PC-9 (cell line): ENCODE measurements at regions not wholly inside any gene's neighbourhood (a gene's known extent, or its start where the extent isn't known, plus 50 kb on each side); places are given as distances from the start of the nearest gene placed in this dataset.

Experiments used
- BruUV-seq: library from RNA; stranded (reverse); fragments of 400-500 nt; replicated peaks from 2 replicates; lab custom pipeline; 2021; lab: Mats Ljungman, UMichigan
- CTCF ChIA-PET: fragments of 300-600 bp; sonication (Branson Sonifier 250); formaldehyde crosslinking; loops from one replicate; lab custom pipeline; 2022; ENCODE audit warnings: antibody characterized with exemption; lab: Charles Lee
- POLR2A ChIA-PET: fragments of 300-600 bp; sonication (Branson Sonifier 250); formaldehyde crosslinking; loops from one replicate; lab custom pipeline; 2022; ENCODE audit warnings: antibody characterized with exemption; ENCODE audit not compliant: unreplicated experiment; lab: Charles Lee
- DNase-seq, 2 experiments: peaks; one replicate each; pipeline versions ENCODE4 v3.0.0 to v3.0.0-alpha.2; 2015 to 2022; ENCODE audit warnings: mixed read lengths in 1 of 2
- H2AFZ ChIP-seq: fragments of 200-600 bp; sonication (generic); 2 replicates; pipeline ENCODE4 v1.8.1; 2017; ENCODE audit warnings: antibody characterized with exemption
- H3F3A ChIP-seq: fragments of 200-600 bp; sonication (generic); 2 replicates; pipeline ENCODE4 v1.8.1; 2017; ENCODE audit warnings: antibody characterized with exemption, mild to moderate bottlenecking, low read depth; ENCODE audit not compliant: insufficient read depth
- H3K27ac ChIP-seq: fragments of 200-600 bp; sonication (generic); 2 replicates; pipeline ENCODE4 v1.6.1; 2016; ENCODE audit warnings: mixed run types
- H3K27me3 ChIP-seq: fragments of 200-600 bp; sonication (generic); 2 replicates; pipeline ENCODE4 v1.6.1; 2016; ENCODE audit warnings: low read depth, mixed run types; ENCODE audit not compliant: insufficient read depth
- H3K36me3 ChIP-seq: fragments of 200-600 bp; sonication (generic); 2 replicates; pipeline ENCODE4 v1.6.1; 2016; ENCODE audit warnings: low read depth, mixed run types
- H3K4me1 ChIP-seq: fragments of 200-600 bp; sonication (generic); replicated peaks from 2 replicates; pipeline ENCODE4 v1.6.1; 2016; ENCODE audit warnings: mixed run types; ENCODE audit not compliant: insufficient read depth
- H3K4me2 ChIP-seq: fragments of 200-600 bp; sonication (generic); 2 replicates; pipeline ENCODE4 v1.6.1; 2017; ENCODE audit warnings: mixed run types
- H3K4me3 ChIP-seq: fragments of 200-600 bp; sonication (generic); 2 replicates; pipeline ENCODE4 v1.6.1; 2016; ENCODE audit warnings: mixed run types
- H3K79me2 ChIP-seq: fragments of 200-600 bp; sonication (generic); 2 replicates; pipeline ENCODE4 v1.6.1; 2017; ENCODE audit warnings: low read depth, mixed run types
- H3K9me2 ChIP-seq: fragments of 200-600 bp; sonication (generic); 2 replicates; pipeline ENCODE4 v1.8.1; 2017; ENCODE audit warnings: mild to moderate bottlenecking; ENCODE audit not compliant: insufficient read depth
- H3K9me3 ChIP-seq: fragments of 200-600 bp; sonication (generic); 2 replicates; pipeline ENCODE4 v1.8.1; 2016; ENCODE audit warnings: low read depth; ENCODE audit not compliant: insufficient read depth
- H4K20me1 ChIP-seq: fragments of 200-600 bp; sonication (generic); 2 replicates; pipeline ENCODE4 v1.8.1; 2017; ENCODE audit not compliant: insufficient read depth
- EZH2 ChIP-seq: fragments of 200-600 bp; sonication (generic); IDR thresholded peaks from 2 replicates; pipeline ENCODE4 v1.8.0; 2017; ENCODE audit warnings: antibody characterized with exemption, low read depth
- intact Hi-C: fragments of 100-400 bp; cut with micrococcal nuclease; formaldehyde crosslinking; loops from one replicate; pipeline ENCODE4 v1.10.0; 2022; ENCODE audit not compliant: unreplicated experiment
- TF ChIP-seq, protein P1 (sequence below): fragments of 200-600 bp; sonication (generic); conservative IDR thresholded peaks from 2 replicates; pipeline ENCODE4 v1.6.1; 2017; ENCODE audit warnings: mixed run types, antibody characterized with exemption, mild to moderate bottlenecking, moderate library complexity

DNA sequence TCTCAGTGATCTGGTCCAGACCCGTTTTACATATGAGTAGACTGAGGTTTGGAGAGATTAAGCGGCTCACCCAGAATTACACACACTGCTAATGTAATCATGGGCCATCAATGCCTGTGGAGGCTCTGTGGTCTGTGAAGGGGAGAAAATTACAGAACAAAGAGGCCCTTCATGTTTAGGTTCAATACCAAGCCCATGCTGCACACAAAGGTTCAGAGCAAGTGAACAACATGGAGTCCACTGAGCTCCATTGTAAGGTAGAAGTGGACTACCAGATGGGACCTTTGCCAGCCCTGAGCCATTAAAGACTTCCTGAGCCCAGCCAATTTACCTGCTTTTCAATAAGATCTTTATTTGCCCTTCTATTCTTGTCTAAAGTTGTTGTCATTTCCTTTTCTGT lies 109.8 kb downstream of the LUZP4 start:
- no peak overlapping the region for H3K27ac ChIP-seq
- H3K9me2 ChIP-seq, result no peaks in the 10 kb centered on the region
- no peaks in the 10 kb centered on the region for H3K36me3 ChIP-seq
- POLR2A ChIA-PET, result no interaction called here
- intact Hi-C loops, result no loop called here
- no peaks in the 10 kb centered on the region for H3K79me2 ChIP-seq
- DNase-seq, result no peak
- no peak overlapping the region for H2AFZ ChIP-seq
- TF ChIP-seq, protein P1, sequence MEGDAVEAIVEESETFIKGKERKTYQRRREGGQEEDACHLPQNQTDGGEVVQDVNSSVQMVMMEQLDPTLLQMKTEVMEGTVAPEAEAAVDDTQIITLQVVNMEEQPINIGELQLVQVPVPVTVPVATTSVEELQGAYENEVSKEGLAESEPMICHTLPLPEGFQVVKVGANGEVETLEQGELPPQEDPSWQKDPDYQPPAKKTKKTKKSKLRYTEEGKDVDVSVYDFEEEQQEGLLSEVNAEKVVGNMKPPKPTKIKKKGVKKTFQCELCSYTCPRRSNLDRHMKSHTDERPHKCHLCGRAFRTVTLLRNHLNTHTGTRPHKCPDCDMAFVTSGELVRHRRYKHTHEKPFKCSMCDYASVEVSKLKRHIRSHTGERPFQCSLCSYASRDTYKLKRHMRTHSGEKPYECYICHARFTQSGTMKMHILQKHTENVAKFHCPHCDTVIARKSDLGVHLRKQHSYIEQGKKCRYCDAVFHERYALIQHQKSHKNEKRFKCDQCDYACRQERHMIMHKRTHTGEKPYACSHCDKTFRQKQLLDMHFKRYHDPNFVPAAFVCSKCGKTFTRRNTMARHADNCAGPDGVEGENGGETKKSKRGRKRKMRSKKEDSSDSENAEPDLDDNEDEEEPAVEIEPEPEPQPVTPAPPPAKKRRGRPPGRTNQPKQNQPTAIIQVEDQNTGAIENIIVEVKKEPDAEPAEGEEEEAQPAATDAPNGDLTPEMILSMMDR, result no peak
- no peak for TF ChIP-seq EZH2
- no peaks in the 10 kb centered on the region for H4K20me1 ChIP-seq
- peaks cover 7% of the 10 kb centered on the region for H3F3A ChIP-seq
- no peaks in the 10 kb centered on the region for H3K9me3 ChIP-seq
- H3K4me3 ChIP-seq, result no peak overlapping the region
- no TSS peak for BruUV-seq
- H3K4me2 ChIP-seq, result no peak overlapping the region
- no peaks in the 10 kb centered on the region for H3K27me3 ChIP-seq
- CTCF ChIA-PET, result interaction anchor here (0.6 kb wide), 1 partner anchor 34 kb away, joined by 3 read pairs; no protein-coding TSS in a partner anchor
- 0 out of 2 replicates have a peak, but pooled peaks cover under 1% of the 10 kb centered on the region for H3K4me1 ChIP-seq

DNA sequence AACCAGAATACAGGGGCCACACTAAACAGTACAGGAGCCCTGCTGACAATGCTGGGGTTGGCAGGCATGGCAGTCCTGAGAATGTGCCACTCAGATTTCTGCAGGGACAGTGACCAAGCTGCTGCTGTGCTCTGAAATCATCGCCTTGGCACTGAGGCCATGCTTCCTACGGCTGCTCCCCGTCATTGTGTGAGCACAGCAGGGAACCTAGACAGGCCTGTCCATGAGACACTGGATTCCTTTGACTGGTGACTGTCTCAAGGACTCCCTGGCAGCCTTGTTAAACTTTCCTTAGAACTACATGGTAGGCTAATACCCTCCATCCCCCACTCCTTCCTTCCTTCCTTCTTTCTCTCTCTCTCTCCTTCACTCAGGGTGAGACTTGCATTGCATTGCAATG lies 111.4 kb downstream of the LUZP4 start:
- DNase-seq, result peak in 1 of 2 experiments; percentile 16
- BruUV-seq, result no TSS peak
- H3F3A ChIP-seq, result peaks cover 7% of the 10 kb centered on the region
- no peak overlapping the region for H3K4me2 ChIP-seq
- no peaks in the 10 kb centered on the region for H3K27me3 ChIP-seq
- no peaks in the 10 kb centered on the region for H3K79me2 ChIP-seq
- H4K20me1 ChIP-seq, result no peaks in the 10 kb centered on the region
- ChIA-PET CTCF (no interaction called here), POLR2A (interaction anchor here (0.6 kb wide), 1 partner anchor 109 kb away, joined by 4 read pairs; no protein-coding TSS in a partner anchor)
- intact Hi-C loops, result no loop called here
- H3K9me3 ChIP-seq, result no peaks in the 10 kb centered on the region
- no peak overlapping the region for H3K4me3 ChIP-seq
- H3K27ac ChIP-seq, result no peak overlapping the region
- no peaks in the 10 kb centered on the region for H3K36me3 ChIP-seq
- TF ChIP-seq EZH2, result no peak
- TF ChIP-seq, protein P1, result no peak
- no peak overlapping the region for H2AFZ ChIP-seq
- H3K9me2 ChIP-seq, result no peaks in the 10 kb centered on the region
- no peaks in the 10 kb centered on the region for H3K4me1 ChIP-seq

- CTCF ChIA-PET, result no interaction called here
- H3K4me3 ChIP-seq, result no peak overlapping the region
- H4K20me1 ChIP-seq, result no peaks in the 10 kb centered on the region
- no peaks in the 10 kb centered on the region for H3K27me3 ChIP-seq
- H3K9me2 ChIP-seq, result no peaks in the 10 kb centered on the region
- peaks cover 7% of the 10 kb centered on the region for H3F3A ChIP-seq
- H2AFZ ChIP-seq, result no peak overlapping the region
- H3K36me3 ChIP-seq, result no peaks in the 10 kb centered on the region
- TF ChIP-seq, protein P1, result no peak
- TF ChIP-seq EZH2, result no peak
- no TSS peak for BruUV-seq
- intact Hi-C loops, result no loop called here
- H3K4me2 ChIP-seq, result no peak overlapping the region
- H3K79me2 ChIP-seq, result no peaks in the 10 kb centered on the region
- H3K4me1 ChIP-seq, result no peaks in the 10 kb centered on the region
- POLR2A ChIA-PET, result no interaction called here
- no peak overlapping the region for H3K27ac ChIP-seq
- H3K9me3 ChIP-seq, result no peaks in the 10 kb centered on the region
- DNase-seq, result no peak
Observed at GRCh38 chrX:115402299-115402698, 112.8 kb downstream of the LUZP4 start.
